CD8-positive, alpha-beta memory T cell (primary cell): ENCODE measurements at regions not wholly inside any gene's neighbourhood (a gene's known extent, or its start where the extent isn't known, plus 50 kb on each side); places are given as distances from the start of the nearest gene placed in this dataset.

ENCODE experiments used
- CTCF ChIA-PET: fragments of 350-600 bp; sonication (Branson Sonifier 250); formaldehyde crosslinking; loops from one replicate; lab custom pipeline; 2021; ENCODE audit warnings: antibody characterized with exemption; lab: Charles Lee
- POLR2A ChIA-PET: fragments of 350-600 bp; sonication (Branson Sonifier 250); formaldehyde crosslinking; loops from one replicate; lab custom pipeline; 2021; ENCODE audit warnings: antibody characterized with exemption; lab: Charles Lee
- DNase-seq, 5 donors: peaks; one replicate each; pipeline versions ENCODE4 v3.0.0 to v3.0.0-alpha.2; 2020 to 2022; ENCODE audit warnings: mixed read lengths in 1 of 5
- H3K27ac ChIP-seq: one replicate; pipeline ENCODE4 v1.7.0; 2013; ENCODE audit warnings: low read depth, mild to moderate bottlenecking, low read length, moderate library complexity
- H3K27me3 ChIP-seq: 2 replicates; pipeline ENCODE4 v1.7.0; 2013; ENCODE audit warnings: low read length, mild to moderate bottlenecking; ENCODE audit not compliant: insufficient read depth, poor library complexity, severe bottlenecking
- H3K36me3 ChIP-seq: 2 replicates; pipeline ENCODE4 v1.7.0; 2013; ENCODE audit warnings: mild to moderate bottlenecking, low read length, moderate library complexity; ENCODE audit not compliant: insufficient read depth
- H3K4me1 ChIP-seq: 2 replicates; pipeline ENCODE4 v1.7.0; 2013; ENCODE audit warnings: mild to moderate bottlenecking, low read length, moderate library complexity; ENCODE audit not compliant: insufficient read depth
- H3K4me3 ChIP-seq: 2 replicates; pipeline ENCODE4 v1.7.0; 2013; ENCODE audit warnings: mild to moderate bottlenecking, low read length
- H3K9me3 ChIP-seq: 2 replicates; pipeline ENCODE4 v1.7.0; 2013; ENCODE audit warnings: mild to moderate bottlenecking, low read length
- H3K27ac Mint-ChIP-seq, 8 donors: one replicate each; pipeline ENCODE4 v1.8.0; 2020 to 2021; ENCODE audit warnings: mixed read lengths in 8 of 8, mild to moderate bottlenecking in 6 of 8, inconsistent platforms in 3 of 8, moderate library complexity in 3 of 8
- H3K27me3 Mint-ChIP-seq, 2 donors: one replicate each; pipeline ENCODE4 v1.8.0; 2020 to 2021; ENCODE audit warnings: mixed read lengths in 2 of 2, mild to moderate bottlenecking in 1 of 2, moderate library complexity in 1 of 2
- H3K36me3 Mint-ChIP-seq, 3 donors: one replicate each; pipeline ENCODE4 v1.8.0; 2020 to 2021; ENCODE audit warnings: mixed read lengths in 3 of 3, inconsistent platforms in 1 of 3, mild to moderate bottlenecking in 1 of 3
- H3K4me1 Mint-ChIP-seq, 3 donors: one replicate each; pipeline ENCODE4 v1.8.0; 2020 to 2021; ENCODE audit warnings: mixed read lengths in 3 of 3, inconsistent platforms in 1 of 3, mild to moderate bottlenecking in 1 of 3
- H3K4me3 Mint-ChIP-seq, 7 donors: one replicate each; pipeline ENCODE4 v1.8.0; 2020 to 2021; ENCODE audit warnings: mixed read lengths in 7 of 7, mild to moderate bottlenecking in 6 of 7, moderate library complexity in 4 of 7, inconsistent platforms in 2 of 7
- H3K9me3 Mint-ChIP-seq, 5 donors: one replicate each; pipeline ENCODE4 v1.8.0; 2020 to 2022; ENCODE audit warnings: mixed read lengths in 5 of 5, mild to moderate bottlenecking in 3 of 5, moderate library complexity in 2 of 5, inconsistent platforms in 1 of 5

DNA sequence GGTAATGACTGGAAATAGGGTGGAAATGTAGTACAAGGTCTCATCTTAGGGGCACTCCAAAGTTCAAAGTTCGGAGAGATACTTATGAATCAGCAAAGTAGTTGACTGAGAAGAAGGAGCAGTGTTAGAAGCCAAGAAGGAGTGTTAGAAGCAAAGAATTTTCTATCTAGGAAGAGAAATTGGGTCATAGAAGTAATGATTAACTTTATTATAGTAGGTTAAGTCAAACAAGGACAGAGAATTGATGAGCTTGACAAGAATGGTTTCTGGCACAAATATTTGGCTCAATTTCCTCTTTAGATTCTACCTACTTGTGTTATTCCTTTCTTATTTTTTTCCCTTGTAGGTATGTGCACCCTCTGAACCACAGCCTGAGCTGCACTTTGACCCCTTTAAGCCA is 810.5 kb upstream of the LRFN5 start:
- peaks cover 5 to 21% (median 7%) of the 10 kb centered on the region in 5 donors for H3K9me3 Mint-ChIP-seq
- H3K9me3 ChIP-seq = no peaks in the 10 kb centered on the region
- no peak overlapping the region for H3K4me3 Mint-ChIP-seq
- no peaks in the 10 kb centered on the region for H3K27me3 ChIP-seq
- no peaks in the 10 kb centered on the region for H3K4me1 ChIP-seq
- no peaks in the 10 kb centered on the region for H3K36me3 Mint-ChIP-seq
- peak overlapping the region in 1 of 8 donors; percentile 75 for H3K27ac Mint-ChIP-seq
- DNase-seq = no peak
- H3K4me1 Mint-ChIP-seq = no peaks in the 10 kb centered on the region
- no peaks in the 10 kb centered on the region for H3K27me3 Mint-ChIP-seq
- CTCF ChIA-PET = no interaction called here
- no peaks in the 10 kb centered on the region for H3K36me3 ChIP-seq
- POLR2A ChIA-PET = no interaction called here
- H3K27ac ChIP-seq = no peak overlapping the region
- H3K4me3 ChIP-seq = no peak overlapping the region

DNA sequence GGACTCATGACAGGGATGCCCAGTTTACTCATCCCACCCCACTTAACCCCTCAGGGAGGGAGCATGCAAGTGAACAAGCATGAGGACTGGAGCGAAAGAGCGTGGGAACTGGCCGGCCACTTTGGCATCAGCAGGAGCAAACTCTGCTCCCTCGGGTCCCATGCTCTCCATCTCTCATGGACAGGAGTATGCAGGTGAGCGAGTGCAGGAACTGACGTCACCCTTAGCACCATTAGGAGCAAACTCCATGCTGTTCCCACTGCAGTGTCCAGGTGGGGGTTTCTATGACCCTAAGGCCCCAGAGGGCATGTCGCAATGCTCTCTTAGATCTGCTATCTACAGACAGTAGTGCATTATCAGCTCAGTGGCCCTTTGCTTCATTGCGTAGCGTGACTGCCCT is 821.8 kb upstream of the LRFN5 start:
- Histone ChIP-seq H3K4me3 (no peak overlapping the region), H3K9me3 (no peaks in the 10 kb centered on the region), H3K4me1 (no peaks in the 10 kb centered on the region), H3K27ac (no peak overlapping the region), H3K36me3 (no peaks in the 10 kb centered on the region), H3K27me3 (no peaks in the 10 kb centered on the region)
- no peaks in the 10 kb centered on the region for H3K27me3 Mint-ChIP-seq
- H3K36me3 Mint-ChIP-seq = no peaks in the 10 kb centered on the region
- no peak for DNase-seq
- CTCF ChIA-PET = no interaction called here
- no peaks in the 10 kb centered on the region for H3K4me1 Mint-ChIP-seq
- H3K9me3 Mint-ChIP-seq = peaks cover 0 to 26% (median 2%) of the 10 kb centered on the region in 5 donors
- POLR2A ChIA-PET = no interaction called here
- H3K4me3 Mint-ChIP-seq = no peak overlapping the region
- peak overlapping the region in 1 of 8 donors; percentile 80 for H3K27ac Mint-ChIP-seq

DNA sequence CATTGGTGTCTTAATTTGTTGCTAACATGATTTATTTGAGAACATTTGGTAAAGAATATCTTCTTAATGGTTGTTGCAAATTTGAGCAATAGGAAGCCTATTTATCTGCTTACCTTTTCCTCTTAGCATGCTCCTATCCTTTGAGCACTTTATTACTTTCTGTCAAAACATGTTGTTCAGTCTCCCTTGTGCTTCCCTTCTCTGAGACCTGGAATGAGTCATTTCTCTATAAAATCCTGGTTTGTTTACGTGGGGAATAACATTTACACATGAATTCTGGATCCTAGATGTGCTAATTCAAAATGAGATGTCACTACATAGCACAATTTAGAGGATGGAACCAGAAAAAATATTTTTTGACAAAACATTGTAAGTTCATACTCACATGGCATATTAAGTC is 844.0 kb upstream of the LRFN5 start:
- Histone ChIP-seq H3K4me3 (no peak overlapping the region), H3K27ac (no peak overlapping the region), H3K4me1 (no peaks in the 10 kb centered on the region), H3K36me3 (no peaks in the 10 kb centered on the region), H3K9me3 (no peaks in the 10 kb centered on the region), H3K27me3 (no peaks in the 10 kb centered on the region)
- Mint-ChIP-seq H3K9me3 (peaks cover under 1 to 13% (median 8%) of the 10 kb centered on the region in 5 donors), H3K27me3 (no peaks in the 10 kb centered on the region), H3K27ac (no peak overlapping the region), H3K36me3 (no peaks in the 10 kb centered on the region), H3K4me1 (no peaks in the 10 kb centered on the region), H3K4me3 (no peak overlapping the region)
- ChIA-PET CTCF (no interaction called here), POLR2A (no interaction called here)
- no peak for DNase-seq

DNA sequence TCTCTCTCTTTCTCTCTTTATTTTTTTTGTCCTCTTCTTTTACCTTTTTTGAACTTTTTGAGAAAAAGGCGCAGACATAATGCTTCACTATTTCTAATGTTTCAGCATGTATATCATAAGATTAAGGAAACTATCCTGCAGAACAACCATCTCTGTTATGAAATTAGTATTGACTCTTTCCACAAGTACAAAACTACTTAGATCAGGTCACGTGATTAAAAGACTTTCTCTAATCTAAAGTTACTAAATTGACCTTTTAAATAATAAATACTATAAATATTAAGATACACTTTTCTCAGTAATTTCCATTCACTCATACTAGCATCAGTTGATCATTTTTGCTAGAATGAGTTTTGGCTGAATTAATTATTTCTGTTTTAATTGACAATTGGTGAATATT is 844.5 kb upstream of the LRFN5 start:
- no peaks in the 10 kb centered on the region for H3K27me3 Mint-ChIP-seq
- H3K27ac Mint-ChIP-seq = no peak overlapping the region
- no peaks in the 10 kb centered on the region for H3K4me1 Mint-ChIP-seq
- no peak overlapping the region for H3K4me3 Mint-ChIP-seq
- no peaks in the 10 kb centered on the region for H3K9me3 ChIP-seq
- H3K4me3 ChIP-seq = no peak overlapping the region
- no peaks in the 10 kb centered on the region for H3K27me3 ChIP-seq
- H3K4me1 ChIP-seq = no peaks in the 10 kb centered on the region
- ChIA-PET POLR2A (no interaction called here), CTCF (no interaction called here)
- H3K36me3 ChIP-seq = no peaks in the 10 kb centered on the region
- peaks cover 2 to 14% (median 8%) of the 10 kb centered on the region in 5 donors for H3K9me3 Mint-ChIP-seq
- no peaks in the 10 kb centered on the region for H3K36me3 Mint-ChIP-seq
- no peak overlapping the region for H3K27ac ChIP-seq
- no peak for DNase-seq

DNA sequence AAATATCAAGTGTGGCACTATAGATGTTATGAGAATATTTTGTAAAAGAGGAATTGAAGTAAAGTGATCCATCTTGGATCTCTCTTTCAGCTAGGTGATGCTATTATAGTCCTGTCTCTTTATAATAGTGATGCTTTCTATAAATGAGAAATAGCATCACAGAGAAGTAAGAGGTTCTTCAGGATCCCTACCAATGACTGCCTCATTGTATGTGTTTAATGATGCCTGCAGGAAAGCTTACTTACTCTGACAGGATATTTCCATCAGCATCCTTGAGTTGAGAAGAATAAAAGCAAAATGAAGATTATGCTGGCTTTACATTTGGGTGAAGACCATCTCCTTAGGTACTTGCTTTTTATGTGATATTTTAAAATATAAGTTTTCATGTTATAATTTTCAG is 846.0 kb upstream of the LRFN5 start:
- H3K4me3 Mint-ChIP-seq = no peak overlapping the region
- ChIA-PET POLR2A (no interaction called here), CTCF (no interaction called here)
- H3K36me3 Mint-ChIP-seq = no peaks in the 10 kb centered on the region
- Histone ChIP-seq H3K27me3 (no peaks in the 10 kb centered on the region), H3K36me3 (no peaks in the 10 kb centered on the region), H3K4me1 (no peaks in the 10 kb centered on the region), H3K9me3 (no peaks in the 10 kb centered on the region), H3K27ac (no peak overlapping the region), H3K4me3 (no peak overlapping the region)
- H3K27me3 Mint-ChIP-seq = no peaks in the 10 kb centered on the region
- no peak for DNase-seq
- no peak overlapping the region for H3K27ac Mint-ChIP-seq
- H3K4me1 Mint-ChIP-seq = no peaks in the 10 kb centered on the region
- peaks cover 5 to 20% (median 15%) of the 10 kb centered on the region in 5 donors for H3K9me3 Mint-ChIP-seq

DNA sequence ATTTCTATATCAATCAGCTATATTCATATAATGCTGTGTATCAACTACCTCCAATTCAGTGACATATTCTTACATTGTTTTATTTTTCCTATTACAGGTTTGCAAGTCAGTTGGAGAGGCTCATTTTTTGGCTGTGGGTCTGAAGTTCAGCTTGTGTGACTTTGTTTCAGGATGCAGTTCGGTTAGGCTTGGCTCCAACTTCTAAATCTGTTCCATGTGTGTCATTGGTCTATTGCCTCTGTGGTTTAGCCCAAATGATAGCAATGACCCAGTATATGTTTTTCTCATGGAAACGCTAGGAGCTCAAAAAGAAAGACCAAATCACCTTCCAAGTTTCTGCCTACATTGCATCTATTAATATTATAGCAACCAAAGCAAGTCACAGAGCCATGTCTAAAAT is 848.6 kb upstream of the LRFN5 start:
- POLR2A ChIA-PET = no interaction called here
- H3K9me3 Mint-ChIP-seq = peaks cover 5 to 34% (median 15%) of the 10 kb centered on the region in 5 donors
- Histone ChIP-seq H3K27ac (no peak overlapping the region), H3K36me3 (no peaks in the 10 kb centered on the region), H3K9me3 (no peaks in the 10 kb centered on the region), H3K4me3 (no peak overlapping the region), H3K4me1 (no peaks in the 10 kb centered on the region), H3K27me3 (no peaks in the 10 kb centered on the region)
- no peak overlapping the region for H3K4me3 Mint-ChIP-seq
- H3K36me3 Mint-ChIP-seq = no peaks in the 10 kb centered on the region
- CTCF ChIA-PET = no interaction called here
- DNase-seq = no peak
- H3K27ac Mint-ChIP-seq = no peak overlapping the region
- H3K4me1 Mint-ChIP-seq = no peaks in the 10 kb centered on the region
- H3K27me3 Mint-ChIP-seq = no peaks in the 10 kb centered on the region

DNA sequence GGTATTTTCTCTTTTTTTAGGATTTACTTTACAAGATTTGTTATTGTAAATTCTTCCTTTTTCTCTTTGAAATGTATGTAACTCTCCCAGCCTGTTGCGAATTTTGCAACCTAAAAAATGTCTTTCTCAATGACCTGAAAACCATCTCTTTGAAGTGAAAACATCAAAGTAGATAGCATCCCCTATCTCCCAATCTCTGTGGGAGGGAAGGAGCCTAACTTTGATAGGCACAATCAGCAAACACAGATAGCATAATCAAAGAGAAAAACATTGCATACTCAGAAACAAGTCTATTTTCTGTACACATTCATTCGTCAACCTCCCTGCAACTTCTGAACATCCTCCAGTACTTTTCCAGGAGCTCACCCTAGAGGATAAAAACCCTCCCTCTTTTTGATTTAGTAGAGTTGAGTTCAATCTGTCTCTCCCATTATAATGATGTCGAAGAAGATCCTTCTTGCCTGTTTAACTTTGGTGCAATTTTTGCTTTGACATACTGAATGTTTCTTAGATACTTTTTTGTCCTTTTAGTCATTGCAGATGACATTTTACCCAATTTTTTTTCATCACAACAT is 849.2 kb upstream of the LRFN5 start:
- ChIA-PET POLR2A (no interaction called here), CTCF (no interaction called here)
- Histone ChIP-seq H3K4me1 (no peaks in the 10 kb centered on the region), H3K36me3 (no peaks in the 10 kb centered on the region), H3K27me3 (no peaks in the 10 kb centered on the region), H3K9me3 (no peaks in the 10 kb centered on the region), H3K27ac (no peak overlapping the region), H3K4me3 (no peak overlapping the region)
- peaks cover 5 to 34% (median 12%) of the 10 kb centered on the region in 5 donors for H3K9me3 Mint-ChIP-seq
- no peak overlapping the region for H3K27ac Mint-ChIP-seq
- H3K36me3 Mint-ChIP-seq = no peaks in the 10 kb centered on the region
- no peak for DNase-seq
- no peaks in the 10 kb centered on the region for H3K4me1 Mint-ChIP-seq
- H3K4me3 Mint-ChIP-seq = no peak overlapping the region
- no peaks in the 10 kb centered on the region for H3K27me3 Mint-ChIP-seq

DNA sequence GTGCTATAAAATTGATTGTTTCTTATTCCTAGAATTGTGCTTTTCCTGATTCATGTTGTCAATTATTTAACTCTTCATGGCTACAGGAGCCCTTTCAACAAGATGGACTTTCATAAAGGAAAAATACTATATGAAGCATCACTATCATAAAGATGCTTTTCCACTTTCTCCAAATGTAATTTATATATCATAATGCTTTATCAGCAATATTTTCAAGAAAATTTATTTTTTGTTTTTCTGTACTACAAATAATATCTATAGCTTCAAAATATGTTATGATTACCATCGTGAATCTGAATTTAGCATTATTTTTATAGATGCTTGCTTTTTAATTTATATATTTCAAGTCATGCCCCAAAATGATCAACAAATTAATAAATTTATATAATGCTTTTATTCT is 873.5 kb upstream of the LRFN5 start:
- Histone ChIP-seq H3K4me3 (no peak overlapping the region), H3K9me3 (no peaks in the 10 kb centered on the region), H3K27me3 (no peaks in the 10 kb centered on the region), H3K36me3 (no peaks in the 10 kb centered on the region), H3K27ac (no peak overlapping the region), H3K4me1 (no peaks in the 10 kb centered on the region)
- no peaks in the 10 kb centered on the region for H3K27me3 Mint-ChIP-seq
- no peak overlapping the region for H3K4me3 Mint-ChIP-seq
- POLR2A ChIA-PET = no interaction called here
- no peaks in the 10 kb centered on the region for H3K4me1 Mint-ChIP-seq
- DNase-seq = no peak
- H3K9me3 Mint-ChIP-seq = peaks cover 6 to 14% (median 7%) of the 10 kb centered on the region in 5 donors
- CTCF ChIA-PET = no interaction called here
- peaks cover 0 to 2% (median 0%) of the 10 kb centered on the region in 3 donors for H3K36me3 Mint-ChIP-seq
- no peak overlapping the region for H3K27ac Mint-ChIP-seq

DNA sequence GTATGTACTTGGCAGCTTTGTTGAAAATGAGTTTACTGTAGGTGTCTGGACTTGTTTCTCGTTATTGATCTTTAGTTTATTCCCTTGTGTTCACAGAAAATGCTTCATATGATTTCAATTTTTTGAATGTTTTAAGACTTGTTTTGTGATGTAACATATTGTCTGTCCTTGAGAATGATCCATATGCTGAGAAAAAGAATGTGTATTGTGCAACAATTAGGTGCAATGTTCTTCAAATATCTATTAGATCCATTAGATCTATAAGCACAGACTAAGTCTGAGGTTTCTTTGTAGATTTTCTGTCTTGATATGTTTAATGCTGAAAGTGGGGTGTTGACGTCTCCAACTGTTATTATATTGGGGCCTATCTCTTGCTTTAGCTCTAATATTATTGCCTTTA is 879.6 kb upstream of the LRFN5 start:
- H3K4me3 Mint-ChIP-seq = no peak overlapping the region
- no peaks in the 10 kb centered on the region for H3K36me3 Mint-ChIP-seq

More for the DNA sequence above, 879.6 kb upstream of the LRFN5 start:
- no peak overlapping the region for H3K27ac Mint-ChIP-seq
- ChIA-PET POLR2A (no interaction called here), CTCF (no interaction called here)
- Histone ChIP-seq H3K27me3 (no peaks in the 10 kb centered on the region), H3K36me3 (no peaks in the 10 kb centered on the region), H3K4me1 (no peaks in the 10 kb centered on the region), H3K9me3 (no peaks in the 10 kb centered on the region), H3K4me3 (no peak overlapping the region), H3K27ac (no peak overlapping the region)
- H3K4me1 Mint-ChIP-seq = no peaks in the 10 kb centered on the region
- H3K27me3 Mint-ChIP-seq = no peaks in the 10 kb centered on the region
- peaks cover 6 to 32% (median 21%) of the 10 kb centered on the region in 5 donors for H3K9me3 Mint-ChIP-seq
- no peak for DNase-seq
